NCI-H128 (cell line): ENCODE measurements at regions not wholly inside any gene's neighbourhood (a gene's known extent, or its start where the extent isn't known, plus 50 kb on each side); places are given as distances from the start of the nearest gene placed in this dataset.
"Not testable (repeated sequence)": the region's sequence is repeated elsewhere in the genome, so short reads cannot be mapped to it uniquely, and the experiment has no call there.

ENCODE experiments used
- DNase-seq: peaks from one replicate; lab custom pipeline; 2025; ENCODE audit not compliant: unreplicated experiment; lab: John Stamatoyannopoulos, UW

GRCh38 chr4:84031401-84031800 is 467.7 kb downstream of the NKX6-1 start:
- no peak for DNase-seq

GRCh38 chr4:84028340-84028739 is 470.8 kb downstream of the NKX6-1 start:
- DNase-seq: no peak

GRCh38 chr4:84024405-84024804 is 474.7 kb downstream of the NKX6-1 start:
- no peak for DNase-seq

GRCh38 chr4:84022564-84022963 is 476.5 kb downstream of the NKX6-1 start:
- DNase-seq: no peak

GRCh38 chr4:84019626-84020025 is 479.5 kb downstream of the NKX6-1 start:
- DNase-seq: no peak

- no peak for DNase-seq
Observed at GRCh38 chr4:84003046-84003445, 467.1 kb downstream of the GPAT3 start.

GRCh38 chr4:84001876-84002569 is 466.1 kb downstream of the GPAT3 start:
- DNase-seq: no peak

GRCh38 chr4:83996254-83996653 is 460.3 kb downstream of the GPAT3 start:
- DNase-seq: no peak

- no peak for DNase-seq
Observed at GRCh38 chr4:83993774-83994173, 457.9 kb downstream of the GPAT3 start.

GRCh38 chr4:83989835-83990234 is 453.9 kb downstream of the GPAT3 start:
- DNase-seq: no peak

GRCh38 chr4:83981156-83981555 is 445.2 kb downstream of the GPAT3 start:
- no peak for DNase-seq

GRCh38 chr4:83979773-83980172 is 443.9 kb downstream of the GPAT3 start:
- DNase-seq: no peak

GRCh38 chr4:83974111-83974780 is 438.3 kb downstream of the GPAT3 start:
- no peak for DNase-seq

- no peak for DNase-seq
Observed at GRCh38 chr4:83964996-83965541, 429.2 kb downstream of the GPAT3 start.

- DNase-seq: no peak
Observed at GRCh38 chr4:83962492-83962891, 426.6 kb downstream of the GPAT3 start.

- no peak for DNase-seq
Observed at GRCh38 chr4:83961575-83961974, 425.7 kb downstream of the GPAT3 start.

- DNase-seq: no peak
Observed at GRCh38 chr4:83959160-83959559, 423.3 kb downstream of the GPAT3 start.

GRCh38 chr4:83947830-83948193 is 411.9 kb downstream of the GPAT3 start:
- DNase-seq: no peak

GRCh38 chr4:83947125-83947829 is 411.4 kb downstream of the GPAT3 start:
- no peak for DNase-seq

GRCh38 chr4:83943691-83944090 is 407.8 kb downstream of the GPAT3 start:
- not testable (repeated sequence) for DNase-seq

GRCh38 chr4:83932750-83933391 is 397.0 kb downstream of the GPAT3 start:
- DNase-seq: no peak
